GM19455 (cell line): ENCODE measurements at regions not wholly inside any gene's neighbourhood (a gene's known extent, or its start where the extent isn't known, plus 50 kb on each side); places are given as distances from the start of the nearest gene placed in this dataset.

Source experiments
- ATAC-seq: cut with Tn5 transposase; IDR thresholded peaks from one replicate; pipeline ENCODE4 v1.9.1; 2021; ENCODE audit not compliant: unreplicated experiment

- ATAC-seq, result no peak
Measured at GRCh38 chr1:37238364-37239224, 204.3 kb upstream of the GRIK3 start.

- no peak for ATAC-seq
Measured at GRCh38 chr1:37239225-37239740, 205.0 kb upstream of the GRIK3 start.

- ATAC-seq, result no peak
Measured at GRCh38 chr1:37240897-37241296, 206.6 kb upstream of the GRIK3 start.

- no peak for ATAC-seq
Measured at GRCh38 chr1:37242501-37242900, 208.2 kb upstream of the GRIK3 start.

GRCh38 chr1:37243368-37244082 lies 209.2 kb upstream of the GRIK3 start:
- ATAC-seq, result no peak

GRCh38 chr1:37244083-37244480 lies 209.8 kb upstream of the GRIK3 start:
- no peak for ATAC-seq

GRCh38 chr1:37244815-37245214 lies 210.5 kb upstream of the GRIK3 start:
- no peak for ATAC-seq

- no peak for ATAC-seq
Measured at GRCh38 chr1:37246631-37247030, 212.3 kb upstream of the GRIK3 start.

- no peak for ATAC-seq
Measured at GRCh38 chr1:37250371-37250770, 216.1 kb upstream of the GRIK3 start.

- ATAC-seq, result no peak
Measured at GRCh38 chr1:37255136-37255795, 219.1 kb upstream of the ZC3H12A start.

GRCh38 chr1:37255868-37256267 lies 218.5 kb upstream of the ZC3H12A start:
- no peak for ATAC-seq

- ATAC-seq, result no peak
Measured at GRCh38 chr1:37257646-37258045, 216.7 kb upstream of the ZC3H12A start.

GRCh38 chr1:37258068-37258467 lies 216.3 kb upstream of the ZC3H12A start:
- ATAC-seq, result no peak

GRCh38 chr1:37259019-37259418 lies 215.4 kb upstream of the ZC3H12A start:
- no peak for ATAC-seq

GRCh38 chr1:37261129-37261528 lies 213.3 kb upstream of the ZC3H12A start:
- ATAC-seq, result no peak

- no peak for ATAC-seq
Measured at GRCh38 chr1:37262439-37263170, 211.8 kb upstream of the ZC3H12A start.

- ATAC-seq, result no peak
Measured at GRCh38 chr1:37265156-37265555, 209.2 kb upstream of the ZC3H12A start.

GRCh38 chr1:37265786-37266667 lies 208.4 kb upstream of the ZC3H12A start:
- ATAC-seq, result no peak

- ATAC-seq, result no peak
Measured at GRCh38 chr1:37267111-37267835, 207.1 kb upstream of the ZC3H12A start.
